ENCODE measurements at regions not wholly inside any gene's neighbourhood (a gene's known extent, or its start where the extent isn't known, plus 50 kb on each side); places are given as distances from the start of the nearest gene placed in this dataset.

DNA sequence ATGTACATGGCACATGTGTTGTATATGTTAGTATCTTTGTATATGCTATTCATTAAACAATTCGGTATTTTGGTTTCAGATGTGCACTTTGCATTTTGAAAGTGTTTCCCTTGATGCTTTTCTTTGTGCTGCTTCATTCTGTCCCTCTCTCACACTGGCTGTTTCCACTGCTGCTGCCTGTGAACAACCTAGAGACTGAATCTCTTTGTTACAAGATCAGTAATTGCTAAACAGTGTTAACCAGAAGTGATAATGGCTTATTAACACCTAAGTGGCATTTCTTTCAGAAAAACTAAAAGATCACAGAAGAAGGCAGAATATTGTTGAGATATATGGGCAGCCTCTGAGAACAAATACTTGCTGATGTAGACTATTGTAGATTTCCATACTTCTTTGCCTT, 84.7 kb downstream of the KIF2B start:
- 39 to 58% (median 48%) methylated on average over 1 of the region's 1 CpG for WGBS, 4 donors
- ATAC-seq (no peak), DNase-seq (no peak)
- H3K36me3 ChIP-seq = no peaks in the 10 kb centered on the region
- H3K9me3 ChIP-seq = peaks cover 0 to 13% (median 0%) of the 10 kb centered on the region in 12 donors
- H3K27ac ChIP-seq = no peak overlapping the region
- no peaks in the 10 kb centered on the region for H3K4me1 ChIP-seq
- no peaks in the 10 kb centered on the region for H3K27me3 ChIP-seq
- TF ChIP-seq, protein P1, sequence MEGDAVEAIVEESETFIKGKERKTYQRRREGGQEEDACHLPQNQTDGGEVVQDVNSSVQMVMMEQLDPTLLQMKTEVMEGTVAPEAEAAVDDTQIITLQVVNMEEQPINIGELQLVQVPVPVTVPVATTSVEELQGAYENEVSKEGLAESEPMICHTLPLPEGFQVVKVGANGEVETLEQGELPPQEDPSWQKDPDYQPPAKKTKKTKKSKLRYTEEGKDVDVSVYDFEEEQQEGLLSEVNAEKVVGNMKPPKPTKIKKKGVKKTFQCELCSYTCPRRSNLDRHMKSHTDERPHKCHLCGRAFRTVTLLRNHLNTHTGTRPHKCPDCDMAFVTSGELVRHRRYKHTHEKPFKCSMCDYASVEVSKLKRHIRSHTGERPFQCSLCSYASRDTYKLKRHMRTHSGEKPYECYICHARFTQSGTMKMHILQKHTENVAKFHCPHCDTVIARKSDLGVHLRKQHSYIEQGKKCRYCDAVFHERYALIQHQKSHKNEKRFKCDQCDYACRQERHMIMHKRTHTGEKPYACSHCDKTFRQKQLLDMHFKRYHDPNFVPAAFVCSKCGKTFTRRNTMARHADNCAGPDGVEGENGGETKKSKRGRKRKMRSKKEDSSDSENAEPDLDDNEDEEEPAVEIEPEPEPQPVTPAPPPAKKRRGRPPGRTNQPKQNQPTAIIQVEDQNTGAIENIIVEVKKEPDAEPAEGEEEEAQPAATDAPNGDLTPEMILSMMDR (IDR thresholded peaks at IDR 0.05) = no peak
- TF ChIP-seq POLR2A (IDR thresholded peaks at IDR 0.05) = no peak
- intact Hi-C loops (cut with DNase I) = no loop called here
- H3K4me3 ChIP-seq = no peak overlapping the region

DNA sequence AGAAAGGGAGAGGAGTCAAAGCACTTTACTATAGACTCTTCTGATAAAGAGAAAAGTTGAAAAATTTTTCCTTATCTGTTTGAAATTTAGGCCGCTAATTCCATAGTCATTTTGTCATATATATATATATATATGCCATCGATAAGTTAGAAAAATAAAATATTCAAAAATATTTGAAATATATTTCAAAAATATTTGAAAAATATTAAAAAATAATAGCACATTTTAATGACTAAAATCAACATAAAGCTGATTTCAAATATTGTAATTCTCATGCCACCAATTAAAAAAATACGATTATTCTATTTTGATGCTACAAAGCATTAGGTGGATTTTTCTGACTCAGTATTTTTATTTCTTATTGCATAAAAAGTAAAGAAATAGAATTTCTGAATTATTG, 87.1 kb downstream of the KIF2B start:
- 90 to 93% (median 91%) methylated on average over 3 of the region's 3 CpGs for WGBS, 4 donors
- Histone ChIP-seq H3K4me3 (no peak overlapping the region), H3K9me3 (peaks cover 0 to 6% (median 0%) of the 10 kb centered on the region in 12 donors), H3K4me1 (no peaks in the 10 kb centered on the region), H3K27ac (no peak overlapping the region), H3K36me3 (no peaks in the 10 kb centered on the region), H3K27me3 (no peaks in the 10 kb centered on the region)
- ATAC-seq (no peak), DNase-seq (no peak)
- intact Hi-C loops (cut with DNase I) = no loop called here
- TF ChIP-seq, protein P1 (IDR thresholded peaks at IDR 0.05) = no peak
- TF ChIP-seq POLR2A (IDR thresholded peaks at IDR 0.05) = no peak

DNA sequence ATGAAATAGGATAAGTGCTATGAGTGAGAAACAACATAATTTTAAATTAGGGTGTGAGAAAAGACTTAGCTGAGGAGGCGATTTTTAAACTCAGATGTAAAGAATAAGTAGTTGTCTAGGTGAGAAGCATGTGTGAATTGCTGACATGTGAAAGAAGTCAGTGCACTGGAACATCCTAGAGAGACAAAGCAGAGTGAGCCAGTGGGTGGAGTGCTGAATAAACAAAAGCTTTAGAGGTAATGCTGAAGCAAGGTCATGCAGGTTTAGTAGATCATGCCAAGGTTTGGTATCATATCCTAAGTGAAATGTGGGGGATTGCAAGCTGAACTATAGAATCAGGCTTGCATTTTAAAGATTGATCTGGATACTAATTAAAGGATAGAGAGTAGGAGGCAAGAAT, 89.4 kb downstream of the KIF2B start:
- H3K27me3 ChIP-seq = no peaks in the 10 kb centered on the region
- intact Hi-C loops (cut with DNase I) = no loop called here
- no peak for ATAC-seq
- TF ChIP-seq POLR2A (IDR thresholded peaks at IDR 0.05) = no peak
- TF ChIP-seq, protein P1 (IDR thresholded peaks at IDR 0.05) = no peak
- H3K36me3 ChIP-seq = no peaks in the 10 kb centered on the region
- no peak overlapping the region for H3K4me3 ChIP-seq
- no peak for DNase-seq
- no peaks in the 10 kb centered on the region for H3K4me1 ChIP-seq
- 44 to 52% (median 48%) methylated on average over 1 of the region's 1 CpG for WGBS, 4 donors
- H3K27ac ChIP-seq = no peak overlapping the region
- H3K9me3 ChIP-seq = peaks cover 0 to 5% (median 0%) of the 10 kb centered on the region in 12 donors

DNA sequence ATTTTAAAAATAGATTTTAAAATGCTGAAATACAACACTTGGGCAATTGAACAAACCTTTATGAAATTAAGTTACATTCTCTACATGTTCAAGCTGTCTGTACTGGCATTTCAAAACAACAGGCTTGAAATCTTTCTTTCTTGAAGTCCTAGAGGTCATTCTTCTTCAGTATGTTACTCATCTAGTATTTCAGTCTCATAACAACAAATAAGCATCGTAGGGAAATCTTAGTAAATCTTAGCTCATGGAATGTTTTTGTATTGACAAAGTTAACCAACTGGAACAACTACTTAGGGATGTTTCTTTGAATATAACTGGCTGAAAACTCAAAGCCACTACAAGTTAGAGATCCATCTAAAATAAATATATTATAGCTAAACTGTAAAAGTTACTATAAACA, 96.6 kb downstream of the KIF2B start:
- H3K9me3 ChIP-seq = peaks cover 0 to 4% (median 0%) of the 10 kb centered on the region in 12 donors
- H3K36me3 ChIP-seq = no peaks in the 10 kb centered on the region
- no peaks in the 10 kb centered on the region for H3K27me3 ChIP-seq
- H3K27ac ChIP-seq = no peak overlapping the region
- ATAC-seq = no peak
- no peak for TF ChIP-seq POLR2A (IDR thresholded peaks at IDR 0.05)
- TF ChIP-seq, protein P1 (IDR thresholded peaks at IDR 0.05) = no peak
- 41 to 81% (median 78%) methylated on average over 1 of the region's 1 CpG for WGBS, 4 donors
- intact Hi-C loops (cut with DNase I) = no loop called here
- no peaks in the 10 kb centered on the region for H3K4me1 ChIP-seq
- DNase-seq = no peak
- H3K4me3 ChIP-seq = no peak overlapping the region

Measured in heart left ventricle (tissue), 16 donors.